ENCODE measurements at regions not wholly inside any gene's neighbourhood (a gene's known extent, or its start where the extent isn't known, plus 50 kb on each side); places are given as distances from the start of the nearest gene placed in this dataset.

DNA sequence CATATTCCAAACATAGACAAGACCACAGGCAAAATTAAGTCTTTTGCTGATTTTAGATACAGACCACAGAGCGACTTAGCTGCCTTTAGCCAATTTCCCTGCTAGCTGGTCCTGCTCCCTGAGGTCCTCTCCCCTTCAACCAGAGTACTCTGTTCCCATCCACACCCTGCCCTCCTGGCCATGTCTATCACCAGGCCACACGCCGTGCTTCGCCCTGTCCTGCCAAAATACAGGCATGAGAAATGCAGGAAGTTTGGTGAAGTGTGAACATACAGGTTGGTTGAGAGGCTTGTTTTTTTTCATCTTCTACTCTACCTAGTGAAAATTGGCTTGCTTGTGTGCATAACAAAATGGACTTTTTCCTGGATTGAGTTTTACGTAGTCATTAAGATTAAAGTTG is 226.2 kb upstream of the TENM3 start:
- Histone ChIP-seq H3K4ac (ENCODE audit: low read depth, low read length) (no peak overlapping the region), H3K27me3 (ENCODE audit: control insufficient read depth, insufficient read depth, low read length) (no peaks in the 10 kb centered on the region), H3K9ac (ENCODE audit: low read depth, low read length) (no peak overlapping the region), H3K79me1 (ENCODE audit: low read depth in 1 of 2, low read length in 2 of 2) (no peaks in the 10 kb centered on the region), H2BK15ac (ENCODE audit: low read depth, low read length) (no peak overlapping the region), H3K18ac (ENCODE audit: low read depth, low read length) (no peak overlapping the region), H3K27ac (ENCODE audit: insufficient read depth, low read length) (no peak overlapping the region), H2BK120ac (ENCODE audit: low read depth, low read length) (no peak overlapping the region), H2AK9ac (replicated peaks; ENCODE audit: low read depth, low read length, poor library complexity) (no peak overlapping the region), H4K5ac (ENCODE audit: low read depth, low read length) (no peak overlapping the region), H3K9me3 (ENCODE audit: control insufficient read depth, insufficient read depth, low read length) (no peaks in the 10 kb centered on the region), H3K4me2 (ENCODE audit: low read depth, low read length) (no peak overlapping the region), H3K14ac (replicated peaks; ENCODE audit: low read depth, low read length) (no peak overlapping the region), H4K8ac (ENCODE audit: low read depth in 2 of 2, low read length in 2 of 2) (no peak overlapping the region), H3K36me3 (ENCODE audit: control insufficient read depth, insufficient read depth, low read length) (no peaks in the 10 kb centered on the region), H3K4me3 (ENCODE audit: insufficient read depth, low read depth, low read length) (no peak overlapping the region), H2BK20ac (ENCODE audit: low read depth, low read length) (no peak overlapping the region), H4K20me1 (ENCODE audit: insufficient read depth, low read length) (no peaks in the 10 kb centered on the region), H2AFZ (replicated peaks; ENCODE audit: low read length, poor library complexity) (no peak overlapping the region), H3K23ac (ENCODE audit: low read depth, low read length) (no peak overlapping the region), H2BK5ac (ENCODE audit: low read depth, low read length, poor library complexity, severe bottlenecking) (no peak overlapping the region), H3K9me1 (ENCODE audit: insufficient read depth, low read length) (no peaks in the 10 kb centered on the region), H2AK5ac (ENCODE audit: low read depth, low read length) (no peak overlapping the region), H3K56ac (ENCODE audit: extremely low read depth, insufficient read depth, low read length) (no peak overlapping the region), H4K91ac (ENCODE audit: insufficient read depth, low read depth, low read length) (no peak overlapping the region), H3K4me1 (ENCODE audit: control insufficient read depth, insufficient read depth, low read length) (no peaks in the 10 kb centered on the region)
- intact Hi-C loops (cut with micrococcal nuclease), result no loop called here
- no TSS peak for BruUV-seq (replicated peaks)
- DNase-seq (no peak), ATAC-seq (ENCODE audit: low read depth) (no peak)
- POLR2A ChIA-PET (ENCODE audit: unreplicated experiment), result no interaction called here
- dilution Hi-C loops (cut with HindIII; ENCODE audit: low sequenced_read_pairs, unreplicated experiment), result no loop called here
- no peak for TF ChIP-seq MAZ (IDR thresholded peaks at IDR 0.05; ENCODE audit: borderline replicate concordance, low read depth, low read length)
- in situ Hi-C loops (cut with MboI; ENCODE audit: low sequenced_read_pairs), result no loop called here
- no CpG with 5 or more reads among the region's 5 CpGs for WGBS, 2 experiments (ENCODE audit: extremely low coverage in 2 of 2, insufficient read length in 1 of 2)
- CTCF ChIA-PET, result no interaction called here

Data from IMR-90 (cell line).